NCI-H2029 (cell line): ENCODE measurements at regions not wholly inside any gene's neighbourhood (a gene's known extent, or its start where the extent isn't known, plus 50 kb on each side); places are given as distances from the start of the nearest gene placed in this dataset.

Experiments
- DNase-seq: peaks from one replicate; lab custom pipeline; 2025; lab: John Stamatoyannopoulos, UW

DNA sequence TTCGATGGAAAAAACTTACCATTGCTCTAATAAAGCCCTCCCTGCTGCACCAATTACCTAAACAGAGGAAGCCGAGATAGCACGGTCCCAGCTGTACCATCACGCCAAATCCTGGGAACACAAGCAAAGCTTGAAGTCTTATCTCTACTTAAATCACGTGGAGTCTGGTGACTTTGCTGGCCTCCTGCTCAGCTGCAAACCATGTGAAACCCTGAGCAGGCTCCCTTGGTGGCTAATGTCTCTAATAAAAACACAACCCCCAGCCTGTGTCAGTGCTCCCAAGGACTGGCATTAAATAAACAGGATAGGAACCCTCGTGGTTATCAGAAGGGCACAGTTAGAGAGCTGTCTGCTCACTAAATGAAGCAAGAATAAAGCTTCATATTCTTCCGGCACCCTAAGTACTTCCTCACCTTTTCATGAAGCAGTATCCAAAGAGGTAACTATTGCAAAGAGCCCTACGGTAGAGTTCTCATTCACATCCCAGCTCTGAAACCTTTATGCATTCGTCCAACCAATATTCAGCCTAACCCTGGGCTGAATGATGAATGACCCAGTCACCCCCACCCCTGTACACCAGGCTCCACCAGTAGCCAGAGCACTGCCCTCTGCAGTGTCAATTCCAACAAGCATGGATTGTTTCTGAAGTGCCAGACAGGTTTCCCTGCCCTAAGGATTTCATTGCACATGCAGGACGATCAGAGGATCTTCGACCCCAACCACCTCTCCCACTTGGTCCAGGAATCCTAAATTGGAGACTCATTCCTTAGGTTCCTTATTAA lies 452.7 kb upstream of the TMPO start:
- no peak for DNase-seq

DNA sequence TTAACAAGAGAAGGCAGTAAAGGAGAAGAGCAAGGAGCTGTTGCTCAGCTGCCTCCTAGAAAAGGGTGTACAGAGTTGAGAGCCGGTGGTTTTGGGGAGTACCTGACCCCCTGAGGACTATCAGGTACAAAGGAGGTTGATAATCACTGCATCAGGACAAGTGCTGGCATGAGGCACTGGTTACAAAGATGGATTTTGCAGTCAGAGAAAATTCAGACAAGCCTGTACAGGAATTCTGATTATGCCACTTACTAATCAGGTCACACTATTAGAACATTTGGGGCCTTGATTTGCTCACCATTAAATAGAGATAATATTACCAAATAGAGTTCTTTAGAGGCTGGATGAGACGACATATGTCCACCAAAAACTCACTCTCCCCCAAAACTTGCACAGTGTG lies 450.9 kb upstream of the TMPO start:
- no peak for DNase-seq

DNA sequence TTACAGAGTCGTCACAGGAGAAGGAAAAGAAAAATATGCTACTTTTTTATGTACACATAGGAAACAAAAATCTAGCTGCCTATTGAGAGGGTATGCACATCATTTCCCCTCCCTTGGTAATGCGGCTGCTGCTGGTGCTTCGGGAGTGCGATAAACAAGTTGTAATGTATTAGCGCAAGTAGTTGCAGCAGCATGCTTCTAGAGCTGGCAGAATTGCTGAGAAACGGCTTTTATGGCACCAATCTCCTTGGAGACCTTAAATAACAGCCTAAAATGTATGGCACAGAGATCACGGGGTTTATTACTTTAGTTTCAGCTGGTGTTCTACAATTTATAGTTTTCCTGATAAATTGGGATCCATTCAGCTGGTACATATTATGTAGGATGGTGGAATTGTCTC lies 447.6 kb upstream of the TMPO start:
- no peak for DNase-seq

GRCh38 chr12:98073610-98074009 lies 441.8 kb upstream of the TMPO start:
- DNase-seq = no peak

- DNase-seq = peak; percentile 34
Measured at GRCh38 chr12:98074286-98074685, 441.1 kb upstream of the TMPO start.

GRCh38 chr12:98084391-98084790 lies 431.0 kb upstream of the TMPO start:
- DNase-seq = no peak

DNA sequence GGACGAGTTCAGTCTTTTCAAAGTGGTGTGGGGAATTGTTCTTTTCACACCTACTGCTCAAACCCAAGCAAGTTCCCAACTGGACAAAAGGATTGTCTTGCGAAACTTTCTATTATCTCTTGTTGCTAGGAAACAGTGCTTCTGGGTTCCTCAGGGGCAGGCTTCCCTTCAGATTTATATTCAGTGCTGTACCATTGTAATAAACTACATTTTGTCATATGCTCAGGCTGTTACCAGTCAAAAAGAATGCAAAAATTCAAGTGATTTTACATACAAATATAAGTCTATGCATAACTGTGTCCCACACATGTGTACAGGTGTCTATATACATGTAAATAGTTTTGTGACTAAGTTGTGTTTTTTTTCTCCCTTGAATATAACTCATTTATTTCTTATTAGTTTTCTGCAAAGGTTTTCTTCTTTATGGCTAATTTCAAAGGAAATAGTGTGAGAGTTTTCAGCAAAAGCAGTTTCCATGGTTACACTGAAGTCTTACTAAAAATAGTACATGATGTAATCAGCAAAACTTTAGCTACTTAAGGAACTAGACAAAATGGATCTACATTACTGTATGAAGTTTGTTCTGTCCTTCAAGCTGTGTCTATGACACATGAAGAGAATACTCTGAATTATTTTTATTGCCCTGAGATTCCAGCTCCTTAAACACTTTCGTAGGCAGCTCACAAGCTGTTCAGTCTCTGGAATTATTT lies 430.2 kb upstream of the TMPO start:
- DNase-seq = no peak

DNA sequence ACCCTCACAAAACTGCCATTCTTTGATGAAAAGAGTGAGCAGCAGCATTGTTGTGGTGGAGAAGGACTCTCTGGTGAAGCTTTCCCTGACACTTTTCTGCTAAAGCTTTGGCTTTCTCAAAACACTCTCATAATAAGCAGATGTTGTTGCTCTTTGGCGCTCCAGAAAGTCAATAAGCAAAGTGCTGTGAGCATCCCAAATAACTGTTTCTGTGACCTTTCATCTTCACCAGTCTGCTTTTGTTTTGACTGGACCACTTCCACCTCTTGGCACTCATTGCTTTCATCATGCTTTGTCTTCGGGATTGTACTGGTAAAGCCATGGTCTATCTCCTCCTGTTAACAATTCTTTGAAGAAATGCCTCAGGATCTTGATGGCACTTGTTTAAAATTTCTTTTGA lies 424.7 kb upstream of the TMPO start:
- DNase-seq = no peak

DNA sequence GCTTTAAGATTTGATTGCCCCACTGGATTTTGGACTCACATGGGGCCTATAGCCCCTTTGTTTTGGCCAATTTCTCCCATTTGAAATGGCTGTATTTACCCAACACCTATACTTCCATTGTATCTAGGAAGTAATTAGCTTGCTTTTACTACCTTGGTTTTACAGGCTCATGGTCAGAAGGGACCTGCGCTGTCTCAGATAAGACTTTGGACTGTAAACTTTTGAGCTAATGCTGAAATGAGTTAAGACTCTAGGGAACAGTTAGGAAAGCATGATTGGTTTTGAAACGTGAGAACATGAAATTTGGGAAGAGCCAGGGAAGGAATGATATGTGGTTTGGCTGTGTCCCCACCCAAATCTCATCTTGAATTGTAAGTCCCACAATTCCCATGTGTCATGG lies 419.0 kb upstream of the TMPO start:
- DNase-seq = no peak

GRCh38 chr12:98106031-98106683 lies 409.2 kb upstream of the TMPO start:
- DNase-seq = no peak

- no peak for DNase-seq
Measured at GRCh38 chr12:98109266-98109665, 406.1 kb upstream of the TMPO start.

- DNase-seq = no peak
Measured at GRCh38 chr12:98110536-98110935, 404.9 kb upstream of the TMPO start.

GRCh38 chr12:98113548-98113947 lies 401.8 kb upstream of the TMPO start:
- no peak for DNase-seq

- DNase-seq = no peak
Measured at GRCh38 chr12:98121963-98122362, 393.4 kb upstream of the TMPO start.

DNA sequence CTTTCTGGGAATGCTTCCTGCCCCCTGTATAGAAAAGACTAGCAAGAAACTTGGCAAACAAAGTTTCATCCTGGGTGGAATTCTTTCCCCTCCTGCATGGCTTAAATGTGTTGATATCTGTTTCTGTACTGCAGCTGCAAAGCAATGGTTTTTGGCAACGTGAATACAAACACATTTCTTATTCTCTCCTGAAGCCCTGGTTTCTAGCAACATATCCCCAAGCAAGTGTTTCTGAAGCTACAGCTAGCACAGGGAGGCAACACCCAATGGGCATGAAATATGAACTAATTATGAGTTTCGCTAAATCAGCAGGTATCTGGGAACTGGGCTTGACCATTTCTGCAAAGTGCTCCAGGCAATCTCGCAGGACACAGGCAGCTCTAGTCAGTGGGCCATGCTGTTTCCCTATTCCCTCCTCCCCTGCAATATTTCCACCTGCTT lies 392.3 kb upstream of the TMPO start:
- no peak for DNase-seq

DNA sequence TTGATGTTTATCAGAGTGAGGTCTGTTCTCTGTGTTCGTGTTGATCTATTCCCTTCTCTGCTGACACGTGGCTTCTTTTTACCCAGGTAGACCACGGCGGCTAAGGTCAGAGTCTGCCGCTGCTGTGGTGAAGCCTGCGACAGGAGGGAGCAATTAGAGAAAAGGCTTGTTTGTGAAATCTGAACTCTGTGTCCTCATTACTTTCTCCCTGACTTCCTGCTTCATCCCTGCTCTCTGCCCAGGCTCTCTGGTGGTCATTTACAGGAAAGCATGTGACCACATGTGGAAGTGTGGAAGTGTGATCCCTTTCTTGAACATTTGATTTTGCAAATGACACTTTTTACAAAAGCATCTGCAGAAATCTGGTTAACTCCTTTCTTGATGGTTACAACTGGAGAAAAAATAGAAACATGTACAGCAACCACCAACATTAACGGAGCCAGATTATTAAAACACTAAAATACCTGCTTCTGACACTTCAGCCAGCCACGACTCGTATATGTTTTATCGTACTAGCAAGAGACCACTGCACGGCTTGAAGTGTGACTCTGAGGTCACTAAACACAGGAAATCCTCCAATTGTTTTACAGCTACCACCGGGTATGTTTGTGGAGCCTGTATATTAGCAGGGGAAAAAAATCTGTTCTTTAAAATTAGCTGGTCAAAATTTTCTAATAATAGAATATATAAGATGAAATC lies 388.6 kb upstream of the TMPO start:
- peak; percentile 75 for DNase-seq

GRCh38 chr12:98127336-98127679 lies 388.1 kb upstream of the TMPO start:
- no peak for DNase-seq

- no peak for DNase-seq
Measured at GRCh38 chr12:98127854-98128253, 387.5 kb upstream of the TMPO start.

GRCh38 chr12:98136544-98136943 lies 378.8 kb upstream of the TMPO start:
- no peak for DNase-seq

GRCh38 chr12:98137278-98137677 lies 378.1 kb upstream of the TMPO start:
- DNase-seq = no peak

DNA sequence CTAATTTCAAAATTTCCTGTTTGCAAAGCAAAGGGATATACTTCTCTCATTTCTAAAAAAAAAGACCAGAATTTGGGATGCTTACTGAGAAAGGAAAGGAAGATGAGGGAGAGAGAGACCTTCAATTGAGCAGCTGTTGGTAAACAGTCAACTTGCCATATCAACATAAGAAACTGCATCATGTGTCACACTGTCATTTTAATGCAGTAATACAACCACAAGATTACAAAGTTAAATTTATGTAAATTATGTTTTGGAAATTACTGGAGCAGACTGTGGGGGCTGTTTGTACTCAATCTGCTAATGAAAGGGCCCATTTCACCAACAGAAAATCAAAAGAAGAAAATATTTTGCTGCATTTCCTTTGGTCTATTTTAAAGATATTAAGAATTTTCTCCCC lies 370.4 kb upstream of the TMPO start:
- DNase-seq = no peak

GRCh38 chr12:98146043-98146442 lies 369.3 kb upstream of the TMPO start:
- no peak for DNase-seq

GRCh38 chr12:98146487-98146886 lies 368.9 kb upstream of the TMPO start:
- DNase-seq = no peak
